SHP77 (cell line): ENCODE measurements at regions not wholly inside any gene's neighbourhood (a gene's known extent, or its start where the extent isn't known, plus 50 kb on each side); places are given as distances from the start of the nearest gene placed in this dataset.

Experiments
- DNase-seq, 2 experiments: peaks; one replicate each; lab custom pipeline; 2025; lab: John Stamatoyannopoulos, UW

GRCh38 chr1:62370594-62370993 is 51.4 kb upstream of the KANK4 start:
- no peak for DNase-seq

- no peak for DNase-seq
Observed at GRCh38 chr1:62371375-62371774, 52.1 kb upstream of the KANK4 start.

GRCh38 chr1:62373221-62373620 is 54.0 kb upstream of the KANK4 start:
- DNase-seq: no peak

- DNase-seq: peak; percentile 20 to 27
Observed at GRCh38 chr1:62377043-62377562, 57.9 kb upstream of the KANK4 start.

- DNase-seq: no peak
Observed at GRCh38 chr1:62380181-62380580, 56.7 kb upstream of the USP1 start.

- no peak for DNase-seq
Observed at GRCh38 chr1:62381831-62382657, 54.8 kb upstream of the USP1 start.

GRCh38 chr1:62382658-62382955 is 54.2 kb upstream of the USP1 start:
- DNase-seq: no peak

- DNase-seq: peak; percentile 82 to 90
Observed at GRCh38 chr1:62384276-62385005, 52.4 kb upstream of the USP1 start.

GRCh38 chr1:62385923-62386322 is 50.9 kb upstream of the USP1 start:
- no peak for DNase-seq

- no peak for DNase-seq
Observed at GRCh38 chr1:62386351-62387121, 50.3 kb upstream of the USP1 start.
